ENCODE measurements at regions not wholly inside any gene's neighbourhood (a gene's known extent, or its start where the extent isn't known, plus 50 kb on each side); places are given as distances from the start of the nearest gene placed in this dataset.

GRCh38 chr1:191206513-191207207, 729.0 kb upstream of the BRINP3 start:
- H3K27me3 ChIP-seq (ENCODE audit: control insufficient read depth in 1 of 2, insufficient read depth in 1 of 2, low read length in 2 of 2), result no peaks in the 10 kb centered on the region
- no peak overlapping the region for H3K14ac ChIP-seq (ENCODE audit: low read length in 2 of 2)
- no peak overlapping the region for H3K4me3 ChIP-seq (ENCODE audit: insufficient read depth in 1 of 2, low read depth in 1 of 2, low read length in 2 of 2)
- H3K9ac ChIP-seq (ENCODE audit: low read length), result no peak overlapping the region
- H2AK5ac ChIP-seq (ENCODE audit: low read length, severe bottlenecking), result no peak overlapping the region
- no peak overlapping the region for H3K23ac ChIP-seq (ENCODE audit: low read length in 2 of 2)
- H4K91ac ChIP-seq (ENCODE audit: low read length), result no peak overlapping the region
- no peaks in the 10 kb centered on the region for H3K79me1 ChIP-seq (replicated peaks; ENCODE audit: low read length, poor library complexity, severe bottlenecking)
- H2BK5ac ChIP-seq (ENCODE audit: low read depth, low read length, poor library complexity, severe bottlenecking), result no peak overlapping the region
- H3K36me3 ChIP-seq (ENCODE audit: control insufficient read depth in 1 of 2, insufficient read depth in 2 of 2, low read depth in 1 of 2, low read length in 2 of 2), result no peaks in the 10 kb centered on the region
- H2BK15ac ChIP-seq (ENCODE audit: low read depth, poor library complexity, severe bottlenecking), result no peak overlapping the region
- H3K27ac ChIP-seq (ENCODE audit: low read length, poor library complexity, severe bottlenecking), result no peak overlapping the region
- H2AFZ ChIP-seq (ENCODE audit: low read depth, low read length), result no peak overlapping the region
- no peak overlapping the region for H2BK120ac ChIP-seq (ENCODE audit: low read depth, low read length)
- H3K18ac ChIP-seq (ENCODE audit: low read depth in 1 of 2, low read length in 2 of 2), result no peak overlapping the region
- no peaks in the 10 kb centered on the region for H3K4me1 ChIP-seq (ENCODE audit: control insufficient read depth, insufficient read depth, low read depth, low read length)
- no peak overlapping the region for H2BK12ac ChIP-seq (ENCODE audit: low read length in 2 of 2)
- H3K4ac ChIP-seq (ENCODE audit: low read depth in 1 of 2, low read length in 2 of 2), result no peak overlapping the region
- no peaks in the 10 kb centered on the region for H3K9me3 ChIP-seq (ENCODE audit: control insufficient read depth, low read length)
- H4K8ac ChIP-seq (ENCODE audit: low read length), result no peak overlapping the region
- WGBS, result no CpG with 5 or more reads among the region's 2 CpGs
- no peak overlapping the region for H3K4me2 ChIP-seq (ENCODE audit: low read length, poor library complexity, severe bottlenecking)
- DNase-seq, result no peak

DNA sequence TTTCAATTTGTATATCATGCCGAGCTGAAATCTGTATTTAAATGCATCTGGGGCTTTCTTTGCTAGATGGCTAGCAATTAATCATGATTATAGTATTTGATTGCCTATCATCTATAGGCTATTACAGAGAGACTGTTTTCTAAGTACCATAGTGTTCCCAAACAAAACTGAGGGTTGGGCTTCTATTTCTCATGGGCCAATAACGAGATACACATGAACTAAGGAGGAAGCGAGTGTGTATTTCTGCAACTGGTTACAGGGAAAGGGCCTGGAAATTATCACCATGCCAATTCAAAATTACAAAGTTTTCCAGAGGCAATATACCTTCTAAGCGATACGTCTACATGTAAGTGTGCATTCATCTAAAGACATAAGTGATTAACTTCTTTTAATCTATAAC, 744.5 kb upstream of the BRINP3 start:
- Histone ChIP-seq H3K18ac (ENCODE audit: low read depth in 1 of 2, low read length in 2 of 2) (no peak overlapping the region), H4K91ac (ENCODE audit: low read length) (no peak overlapping the region), H3K14ac (ENCODE audit: low read length in 2 of 2) (no peak overlapping the region), H3K27me3 (ENCODE audit: control insufficient read depth in 1 of 2, insufficient read depth in 1 of 2, low read length in 2 of 2) (no peaks in the 10 kb centered on the region), H2AK5ac (ENCODE audit: low read length, severe bottlenecking) (no peak overlapping the region), H3K4me1 (ENCODE audit: control insufficient read depth, insufficient read depth, low read depth, low read length) (no peaks in the 10 kb centered on the region), H2AFZ (ENCODE audit: low read depth, low read length) (no peak overlapping the region), H4K8ac (ENCODE audit: low read length) (no peak overlapping the region), H2BK12ac (ENCODE audit: low read length in 2 of 2) (no peak overlapping the region), H3K4ac (ENCODE audit: low read depth in 1 of 2, low read length in 2 of 2) (no peak overlapping the region), H3K9ac (ENCODE audit: low read length) (no peak overlapping the region), H3K4me2 (ENCODE audit: low read length, poor library complexity, severe bottlenecking) (no peak overlapping the region), H3K27ac (ENCODE audit: low read length, poor library complexity, severe bottlenecking) (no peak overlapping the region), H3K9me3 (ENCODE audit: control insufficient read depth, low read length) (peaks cover 6% of the 10 kb centered on the region), H3K23ac (ENCODE audit: low read length in 2 of 2) (no peak overlapping the region), H3K4me3 (ENCODE audit: insufficient read depth in 1 of 2, low read depth in 1 of 2, low read length in 2 of 2) (no peak overlapping the region), H2BK15ac (ENCODE audit: low read depth, poor library complexity, severe bottlenecking) (no peak overlapping the region), H2BK5ac (ENCODE audit: low read depth, low read length, poor library complexity, severe bottlenecking) (no peak overlapping the region), H3K79me1 (replicated peaks; ENCODE audit: low read length, poor library complexity, severe bottlenecking) (no peaks in the 10 kb centered on the region), H3K36me3 (ENCODE audit: control insufficient read depth in 1 of 2, insufficient read depth in 2 of 2, low read depth in 1 of 2, low read length in 2 of 2) (no peaks in the 10 kb centered on the region), H2BK120ac (ENCODE audit: low read depth, low read length) (no peak overlapping the region)
- WGBS, result 77% methylated on average over 2 of the region's 5 CpGs
- DNase-seq, result no peak

DNA sequence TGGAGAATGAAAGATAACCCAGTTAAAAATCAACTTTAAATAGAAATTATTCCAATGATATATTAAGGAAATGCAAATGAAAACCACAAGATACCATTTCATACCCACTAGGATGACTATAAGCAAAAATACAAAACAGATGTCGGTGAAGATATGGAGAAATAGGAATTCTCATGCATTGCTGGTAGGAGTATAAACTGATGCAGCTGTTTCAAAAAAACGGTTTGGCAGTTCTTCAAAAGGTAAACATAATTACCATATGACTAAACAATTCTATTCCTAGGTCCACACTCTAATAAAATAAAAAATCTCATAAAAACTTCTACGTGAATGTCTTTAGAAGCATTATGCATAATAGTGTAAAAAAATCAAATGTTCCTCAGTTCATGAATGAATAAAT, 763.3 kb upstream of the BRINP3 start:
- Histone ChIP-seq H3K36me3 (ENCODE audit: control insufficient read depth in 1 of 2, insufficient read depth in 2 of 2, low read depth in 1 of 2, low read length in 2 of 2) (no peaks in the 10 kb centered on the region), H2BK12ac (ENCODE audit: low read length in 2 of 2) (no peak overlapping the region), H3K27me3 (ENCODE audit: control insufficient read depth in 1 of 2, insufficient read depth in 1 of 2, low read length in 2 of 2) (no peaks in the 10 kb centered on the region), H2AFZ (ENCODE audit: low read depth, low read length) (no peak overlapping the region), H4K8ac (ENCODE audit: low read length) (no peak overlapping the region), H4K91ac (ENCODE audit: low read length) (no peak overlapping the region), H3K4ac (ENCODE audit: low read depth in 1 of 2, low read length in 2 of 2) (no peak overlapping the region), H2BK5ac (ENCODE audit: low read depth, low read length, poor library complexity, severe bottlenecking) (no peak overlapping the region), H3K79me1 (replicated peaks; ENCODE audit: low read length, poor library complexity, severe bottlenecking) (no peaks in the 10 kb centered on the region), H2BK15ac (ENCODE audit: low read depth, poor library complexity, severe bottlenecking) (no peak overlapping the region), H3K4me2 (ENCODE audit: low read length, poor library complexity, severe bottlenecking) (no peak overlapping the region), H3K14ac (ENCODE audit: low read length in 2 of 2) (no peak overlapping the region), H3K4me1 (ENCODE audit: control insufficient read depth, insufficient read depth, low read depth, low read length) (no peaks in the 10 kb centered on the region), H3K18ac (ENCODE audit: low read depth in 1 of 2, low read length in 2 of 2) (no peak overlapping the region), H3K23ac (ENCODE audit: low read length in 2 of 2) (no peak overlapping the region), H2AK5ac (ENCODE audit: low read length, severe bottlenecking) (no peak overlapping the region), H3K27ac (ENCODE audit: low read length, poor library complexity, severe bottlenecking) (no peak overlapping the region), H2BK120ac (ENCODE audit: low read depth, low read length) (no peak overlapping the region), H3K9ac (ENCODE audit: low read length) (no peak overlapping the region), H3K9me3 (ENCODE audit: control insufficient read depth, low read length) (peaks cover 13% of the 10 kb centered on the region), H3K4me3 (ENCODE audit: insufficient read depth in 1 of 2, low read depth in 1 of 2, low read length in 2 of 2) (no peak overlapping the region)
- DNase-seq, result no peak
- WGBS, result no CpG with 5 or more reads among the region's 3 CpGs

- Histone ChIP-seq H3K27ac (ENCODE audit: low read length, poor library complexity, severe bottlenecking) (no peak overlapping the region), H2BK5ac (ENCODE audit: low read depth, low read length, poor library complexity, severe bottlenecking) (no peak overlapping the region), H3K36me3 (ENCODE audit: control insufficient read depth in 1 of 2, insufficient read depth in 2 of 2, low read depth in 1 of 2, low read length in 2 of 2) (no peaks in the 10 kb centered on the region), H2BK12ac (ENCODE audit: low read length in 2 of 2) (no peak overlapping the region), H2AFZ (ENCODE audit: low read depth, low read length) (no peak overlapping the region), H3K4ac (ENCODE audit: low read depth in 1 of 2, low read length in 2 of 2) (no peak overlapping the region), H3K23ac (ENCODE audit: low read length in 2 of 2) (no peak overlapping the region), H4K8ac (ENCODE audit: low read length) (no peak overlapping the region), H3K27me3 (ENCODE audit: control insufficient read depth in 1 of 2, insufficient read depth in 1 of 2, low read length in 2 of 2) (no peaks in the 10 kb centered on the region), H3K79me1 (replicated peaks; ENCODE audit: low read length, poor library complexity, severe bottlenecking) (no peaks in the 10 kb centered on the region), H3K9ac (ENCODE audit: low read length) (no peak overlapping the region), H2BK15ac (ENCODE audit: low read depth, poor library complexity, severe bottlenecking) (no peak overlapping the region), H3K4me1 (ENCODE audit: control insufficient read depth, insufficient read depth, low read depth, low read length) (no peaks in the 10 kb centered on the region), H3K9me3 (ENCODE audit: control insufficient read depth, low read length) (peaks cover 30% of the 10 kb centered on the region), H3K4me2 (ENCODE audit: low read length, poor library complexity, severe bottlenecking) (no peak overlapping the region), H3K4me3 (ENCODE audit: insufficient read depth in 1 of 2, low read depth in 1 of 2, low read length in 2 of 2) (peak overlapping the region in 1 of 2 experiments; percentile 24), H2AK5ac (ENCODE audit: low read length, severe bottlenecking) (no peak overlapping the region), H4K91ac (ENCODE audit: low read length) (no peak overlapping the region), H2BK120ac (ENCODE audit: low read depth, low read length) (no peak overlapping the region), H3K14ac (ENCODE audit: low read length in 2 of 2) (no peak overlapping the region), H3K18ac (ENCODE audit: low read depth in 1 of 2, low read length in 2 of 2) (no peak overlapping the region)
- WGBS, result 71% methylated on average over 2 of the region's 3 CpGs
- no peak for DNase-seq
Observed at GRCh38 chr1:191255354-191256054, 777.8 kb upstream of the BRINP3 start.

Data from mesenchymal stem cell (in vitro differentiated cells and primary cell).